CD4-positive, alpha-beta T cell treated with Interleukin-6 for 4 hours (primary cell): ENCODE measurements at regions not wholly inside any gene's neighbourhood (a gene's known extent, or its start where the extent isn't known, plus 50 kb on each side); places are given as distances from the start of the nearest gene placed in this dataset.

Experiments used
- DNase-seq: peaks from one replicate; pipeline ENCODE4 v3.0.0-alpha.2; 2020; ENCODE audit warnings: mixed read lengths

GRCh38 chr11:134639586-134640330, 227.7 kb upstream of the B3GAT1 start:
- DNase-seq = no peak

- DNase-seq = no peak
These were observed 226.9 kb upstream of the B3GAT1 start for GRCh38 chr11:134638796-134639430.

GRCh38 chr11:134637091-134638015, 225.3 kb upstream of the B3GAT1 start:
- DNase-seq = no peak

- DNase-seq = no peak
These were observed 224.0 kb upstream of the B3GAT1 start for GRCh38 chr11:134636071-134636470.

GRCh38 chr11:134634897-134635831, 223.1 kb upstream of the B3GAT1 start:
- no peak for DNase-seq

- DNase-seq = no peak
These were observed 221.2 kb upstream of the B3GAT1 start for GRCh38 chr11:134633276-134633675.

- no peak for DNase-seq
These were observed 220.5 kb upstream of the B3GAT1 start for GRCh38 chr11:134632347-134633119.

DNA sequence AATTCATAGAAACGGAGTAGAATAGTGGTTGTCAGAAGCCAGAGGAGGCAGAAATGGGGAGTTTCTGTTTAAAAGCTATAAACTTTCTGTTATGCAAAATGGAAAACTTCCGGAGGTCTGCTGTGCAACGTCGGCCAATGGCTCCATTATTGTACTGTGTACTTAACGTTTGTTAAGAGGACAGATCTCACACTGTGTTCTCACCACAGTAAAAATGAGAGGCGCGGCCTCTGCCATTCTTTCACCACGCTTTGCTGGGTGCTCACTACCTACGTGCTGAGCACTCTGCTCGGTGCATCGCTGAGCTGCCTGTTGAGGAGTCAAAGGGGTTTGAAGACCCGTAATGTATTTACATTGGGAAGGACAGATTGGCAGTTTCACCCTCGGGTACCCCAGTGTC, 218.8 kb upstream of the B3GAT1 start:
- no peak for DNase-seq

DNA sequence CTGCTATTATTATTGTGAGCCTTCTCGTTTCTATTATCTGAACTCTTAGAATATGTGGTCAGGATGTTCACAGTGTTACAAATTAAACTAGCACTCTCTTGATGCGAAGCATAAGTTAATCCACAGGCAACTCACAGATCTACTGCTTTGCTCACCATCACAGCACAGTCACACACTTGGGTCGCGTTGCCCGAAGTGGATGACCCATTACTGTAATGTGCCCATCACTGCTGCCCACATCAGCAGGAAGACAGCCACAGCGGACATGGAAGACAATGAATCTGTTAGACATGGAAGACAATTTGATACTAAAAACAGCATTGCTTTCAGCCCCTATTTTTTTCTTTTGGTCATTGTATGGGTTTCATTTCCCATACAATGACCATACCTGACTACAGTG, 216.4 kb upstream of the B3GAT1 start:
- no peak for DNase-seq

GRCh38 chr11:134626032-134626431, 214.0 kb upstream of the B3GAT1 start:
- DNase-seq = no peak

- DNase-seq = no peak
These were observed 213.6 kb upstream of the B3GAT1 start for GRCh38 chr11:134625631-134626030.

GRCh38 chr11:134625151-134625550, 213.1 kb upstream of the B3GAT1 start:
- no peak for DNase-seq

- DNase-seq = no peak
These were observed 212.3 kb upstream of the B3GAT1 start for GRCh38 chr11:134624166-134624920.

- no peak for DNase-seq
These were observed 211.7 kb upstream of the B3GAT1 start for GRCh38 chr11:134623711-134624110.

DNA sequence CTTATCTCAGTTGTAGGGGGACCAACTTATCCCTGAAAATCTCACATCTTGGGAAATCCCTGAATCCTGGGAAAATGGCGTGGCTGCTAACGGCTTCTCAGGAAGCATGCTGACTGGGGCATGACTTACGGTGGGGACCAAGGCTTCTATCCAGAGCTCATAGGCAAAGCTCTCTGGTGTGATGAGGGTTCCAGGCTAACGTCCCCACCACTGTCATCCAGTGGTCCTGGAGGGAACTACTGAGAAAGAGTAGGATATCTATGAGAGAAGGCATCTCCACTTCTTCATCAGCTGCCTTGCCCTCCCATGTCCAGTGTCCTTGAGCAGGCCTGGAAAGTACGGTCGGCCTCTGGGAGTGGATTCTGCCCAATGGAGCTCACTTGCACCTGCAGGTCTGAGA, 210.4 kb upstream of the B3GAT1 start:
- no peak for DNase-seq

DNA sequence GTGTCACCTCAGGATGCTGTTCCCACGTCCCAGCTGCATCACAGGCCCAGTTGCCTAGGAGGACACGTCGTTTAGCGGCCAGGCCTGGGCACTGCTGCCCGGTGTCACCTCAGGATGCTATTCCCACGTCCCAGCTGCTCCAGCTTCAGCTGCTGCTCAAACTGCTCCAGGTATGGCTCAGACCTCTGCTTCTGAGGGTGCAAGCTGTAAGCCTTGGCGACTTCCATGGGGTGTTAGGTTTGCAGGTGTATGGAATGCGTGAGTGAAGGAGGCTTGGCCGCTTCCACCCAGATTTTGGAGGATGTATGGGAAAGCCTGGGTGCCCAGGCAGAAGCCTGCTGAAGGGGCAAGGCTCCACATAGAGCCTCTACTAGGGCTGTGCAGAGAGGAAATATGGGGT, 205.3 kb upstream of the B3GAT1 start:
- no peak for DNase-seq

GRCh38 chr11:134616038-134616437, 204.0 kb upstream of the B3GAT1 start:
- DNase-seq = no peak

- DNase-seq = no peak
These were observed 203.1 kb upstream of the B3GAT1 start for GRCh38 chr11:134615041-134615615.

DNA sequence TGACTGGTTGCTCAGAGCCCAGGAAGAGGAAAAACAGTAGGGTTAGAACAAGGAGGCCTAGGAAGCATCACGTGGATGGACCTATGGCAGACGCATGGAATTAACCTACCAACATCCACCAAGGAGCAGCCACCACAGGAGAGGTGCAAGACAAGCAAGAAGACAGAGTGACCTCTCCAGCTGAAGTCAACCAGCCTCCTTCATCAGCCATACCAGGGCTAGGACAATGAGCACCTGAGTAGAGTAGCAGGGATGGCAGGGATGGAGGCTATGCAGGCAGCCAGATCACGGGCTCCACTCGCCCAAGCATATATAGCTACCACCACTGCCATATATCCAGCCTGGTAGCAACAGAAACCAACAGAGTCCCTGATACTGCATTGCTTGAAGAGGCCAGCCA, 202.1 kb upstream of the B3GAT1 start:
- DNase-seq = no peak

- no peak for DNase-seq
These were observed 201.6 kb upstream of the B3GAT1 start for GRCh38 chr11:134613646-134614045.
